HEK293 (cell line): ENCODE measurements at regions not wholly inside any gene's neighbourhood (a gene's known extent, or its start where the extent isn't known, plus 50 kb on each side); places are given as distances from the start of the nearest gene placed in this dataset.

ENCODE experiments used
- CTCF ChIA-PET: fragments of 350-600 bp; formaldehyde crosslinking; extraction: SDS; loops from one replicate; lab custom pipeline; 2021; ENCODE audit warnings: antibody characterized with exemption; lab: Yijun Ruan, JAX
- POLR2A ChIA-PET: fragments of 300-600 bp; formaldehyde crosslinking; extraction: SDS; loops from one replicate; lab custom pipeline; 2020; ENCODE audit warnings: antibody characterized with exemption, inconsistent platforms; lab: Yijun Ruan, JAX
- H3K27ac ChIP-seq: fragments of 200-500 bp; sonication (Bioruptor generic); 2 replicates; pipeline ENCODE4 v1.5.1; 2014; ENCODE audit warnings: low read depth, low read length, control low read depth, inconsistent platforms; ENCODE audit errors: extremely low read depth
- H3K36me3 ChIP-seq, 2 experiments: fragments of 200-500 bp in 1 of 2; sonication (Bioruptor generic) in 1 of 2; 1 replicate in 1 of 2; 2 replicates in 1 of 2; pipeline ENCODE4 v1.5.1; 2014 to 2017; ENCODE audit warnings: inconsistent platforms in 2 of 2, low read length in 2 of 2; ENCODE audit not compliant: control insufficient read depth in 2 of 2, insufficient read depth in 1 of 2
- H3K4me1 ChIP-seq: fragments of 200-500 bp; sonication (Bioruptor generic); 2 replicates; pipeline ENCODE4 v1.5.1; 2014; ENCODE audit warnings: mild to moderate bottlenecking, low read length, inconsistent platforms; ENCODE audit not compliant: control insufficient read depth, insufficient read depth
- H3K4me3 ChIP-seq: 2 replicates; pipeline ENCODE4 v1.5.1; 2011; ENCODE audit warnings: low read depth, mild to moderate bottlenecking, control low read depth, low read length, moderate library complexity
- H3K9me3 ChIP-seq: fragments of 200-500 bp; sonication (Bioruptor generic); 2 replicates; pipeline ENCODE4 v1.5.1; 2014; ENCODE audit warnings: low read depth, low read length, inconsistent platforms; ENCODE audit not compliant: control insufficient read depth, insufficient read depth
- FEZF1 ChIP-seq: fragments of 450-650 bp; formaldehyde crosslinking; IDR thresholded peaks from 2 replicates; pipeline ENCODE4 v1.5.1; 2016; ENCODE audit warnings: missing biosample characterization, missing genetic modification characterization
- GFI1B ChIP-seq: fragments of 450-650 bp; formaldehyde crosslinking; IDR thresholded peaks from 2 replicates; pipeline ENCODE4 v1.5.1; 2016; ENCODE audit warnings: missing biosample characterization, missing genetic modification characterization
- GLIS1 ChIP-seq: fragments of 450-650 bp; formaldehyde crosslinking; IDR thresholded peaks from 2 replicates; pipeline ENCODE4 v1.5.1; 2016; ENCODE audit warnings: missing biosample characterization, missing genetic modification characterization
- KLF10 ChIP-seq: fragments of 450-650 bp; IDR thresholded peaks from 2 replicates; pipeline ENCODE4 v1.5.1; 2018; ENCODE audit warnings: missing biosample characterization, mild to moderate bottlenecking, missing genetic modification characterization
- MYNN ChIP-seq: fragments of 450-650 bp; formaldehyde crosslinking; IDR thresholded peaks from 2 replicates; pipeline ENCODE4 v1.5.1; 2016; ENCODE audit warnings: missing biosample characterization, missing genetic modification characterization, borderline replicate concordance
- REPIN1 ChIP-seq: fragments of 450-650 bp; formaldehyde crosslinking; IDR thresholded peaks from 2 replicates; pipeline ENCODE4 v1.5.1; 2017; ENCODE audit warnings: missing biosample characterization, missing genetic modification characterization, low read depth
- TCF7L2 ChIP-seq: IDR thresholded peaks from 2 replicates; pipeline ENCODE4 v1.6.1; 2011; ENCODE audit warnings: low read depth, mild to moderate bottlenecking, inconsistent platforms, low read length, moderate library complexity, borderline replicate concordance
- ZFHX2 ChIP-seq: fragments of 450-650 bp; formaldehyde crosslinking; conservative IDR thresholded peaks from 2 replicates; pipeline ENCODE4 v1.5.1; 2016; ENCODE audit warnings: missing biosample characterization, missing genetic modification characterization
- ZFP41 ChIP-seq: fragments of 450-650 bp; formaldehyde crosslinking; IDR thresholded peaks from 2 replicates; pipeline ENCODE4 v1.5.1; 2016; ENCODE audit warnings: missing biosample characterization, missing genetic modification characterization, borderline replicate concordance
- ZNF133 ChIP-seq: fragments of 450-650 bp; formaldehyde crosslinking; IDR thresholded peaks from 2 replicates; pipeline ENCODE4 v1.5.1; 2016; ENCODE audit warnings: missing biosample characterization, missing genetic modification characterization
- ZNF274 ChIP-seq, 2 experiments: fragments of 200-500 bp in 1 of 2; fragments of 450-650 bp in 1 of 2; sonication (Bioruptor generic) in 1 of 2; formaldehyde crosslinking in 1 of 2; IDR thresholded peaks; 2 replicates each; pipeline versions ENCODE4 v1.5.1 to v1.6.1; 2014 to 2016; ENCODE audit warnings: borderline replicate concordance in 1 of 2, inconsistent platforms in 1 of 2, low read length in 1 of 2, missing biosample characterization in 1 of 2, missing genetic modification characterization in 1 of 2
- ZNF433 ChIP-seq: fragments of 450-650 bp; formaldehyde crosslinking; IDR thresholded peaks from 2 replicates; pipeline ENCODE4 v1.5.1; 2016; ENCODE audit warnings: missing biosample characterization, missing genetic modification characterization, low read depth
- ZNF544 ChIP-seq: fragments of 450-650 bp; formaldehyde crosslinking; IDR thresholded peaks from 2 replicates; pipeline ENCODE4 v1.5.0; 2017; ENCODE audit warnings: missing biosample characterization, missing genetic modification characterization
- ZNF624 ChIP-seq: fragments of 450-650 bp; formaldehyde crosslinking; IDR thresholded peaks from 2 replicates; pipeline ENCODE4 v1.5.1; 2017; ENCODE audit warnings: missing biosample characterization, missing genetic modification characterization
- ZNF701 ChIP-seq: fragments of 450-650 bp; formaldehyde crosslinking; IDR thresholded peaks from 2 replicates; pipeline ENCODE4 v1.5.1; 2016; ENCODE audit warnings: missing biosample characterization, missing genetic modification characterization
- ZSCAN16 ChIP-seq: fragments of 450-650 bp; formaldehyde crosslinking; IDR thresholded peaks from 2 replicates; pipeline ENCODE4 v1.5.1; 2016; ENCODE audit warnings: missing biosample characterization, missing genetic modification characterization
- ZSCAN23 ChIP-seq: fragments of 450-650 bp; formaldehyde crosslinking; IDR thresholded peaks from 2 replicates; pipeline ENCODE4 v1.5.1; 2016; ENCODE audit warnings: missing biosample characterization, missing genetic modification characterization
- TF ChIP-seq, protein P1 (sequence below): fragments of 450-650 bp; formaldehyde crosslinking; IDR thresholded peaks from 2 replicates; pipeline ENCODE4 v1.5.1; 2016; ENCODE audit warnings: missing biosample characterization, missing genetic modification characterization
- TF ChIP-seq, protein P2 (sequence below): fragments of 450-650 bp; formaldehyde crosslinking; IDR thresholded peaks from 2 replicates; pipeline ENCODE4 v1.5.1; 2016; ENCODE audit warnings: missing biosample characterization, missing genetic modification characterization, borderline replicate concordance
- TF ChIP-seq, protein P3 (sequence below): IDR thresholded peaks from 2 replicates; pipeline ENCODE4 v1.6.1; 2011; ENCODE audit warnings: mild to moderate bottlenecking, low read depth, low read length, borderline replicate concordance
- TF ChIP-seq, protein P4 (sequence below): fragments of 450-650 bp; formaldehyde crosslinking; IDR thresholded peaks from 2 replicates; pipeline ENCODE4 v1.5.1; 2016; ENCODE audit warnings: missing biosample characterization, missing genetic modification characterization
- TF ChIP-seq, protein P5 (sequence below): fragments of 450-650 bp; formaldehyde crosslinking; IDR thresholded peaks from 2 replicates; pipeline ENCODE4 v1.5.1; 2016; ENCODE audit warnings: missing biosample characterization, missing genetic modification characterization
- TF ChIP-seq, protein P6 (sequence below): fragments of 450-650 bp; formaldehyde crosslinking; IDR thresholded peaks from 2 replicates; pipeline ENCODE4 v1.5.1; 2016; ENCODE audit warnings: missing biosample characterization, missing genetic modification characterization
- TF ChIP-seq, protein P7 (sequence below): fragments of 450-650 bp; formaldehyde crosslinking; IDR thresholded peaks from 2 replicates; pipeline ENCODE4 v1.5.1; 2017; ENCODE audit warnings: missing biosample characterization, mild to moderate bottlenecking, missing genetic modification characterization, moderate library complexity

DNA sequence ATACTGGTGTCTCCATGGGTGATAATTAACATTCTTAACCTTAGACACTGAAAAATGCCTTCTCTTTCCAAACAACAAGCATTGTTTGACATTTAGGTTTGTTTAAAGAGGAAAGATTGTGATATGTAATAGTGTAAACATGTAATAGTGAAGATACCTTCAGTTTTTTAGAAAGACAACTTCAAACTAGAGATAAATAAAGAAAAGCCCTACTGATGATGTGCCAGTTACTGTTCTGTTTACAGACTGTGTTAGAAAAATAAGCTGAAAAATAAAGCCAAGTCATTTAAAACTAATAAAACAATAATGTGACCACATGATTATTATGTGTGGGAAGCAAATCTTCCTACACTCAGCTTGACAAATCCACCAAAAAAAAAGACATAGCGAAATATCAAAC lies 2035.3 kb upstream of the TENM3 start:
- POLR2A ChIA-PET = no interaction called here

DNA sequence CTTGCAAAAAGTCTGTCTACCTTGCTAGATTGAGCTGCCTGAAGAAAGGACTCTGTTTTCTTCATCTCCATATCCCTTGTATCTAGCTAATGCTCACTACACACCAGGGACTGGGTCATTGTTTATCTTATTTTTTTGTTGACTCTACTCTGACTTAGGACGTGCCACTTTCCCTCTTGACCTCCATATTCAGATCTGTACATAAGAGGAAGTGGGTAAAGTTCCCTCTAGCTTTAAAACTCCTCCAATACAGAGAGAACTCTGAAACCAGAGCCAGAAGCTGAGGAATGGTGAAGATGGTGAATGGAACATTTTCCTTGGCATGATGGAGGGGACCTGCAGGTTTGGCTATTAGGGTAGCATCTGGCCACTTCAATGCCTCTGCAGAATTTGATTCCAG lies 2026.1 kb upstream of the TENM3 start:
- Histone ChIP-seq H3K36me3 (no peaks in the 10 kb centered on the region), H3K4me1 (no peaks in the 10 kb centered on the region), H3K27ac (no peak overlapping the region), H3K4me3 (no peak overlapping the region), H3K9me3 (no peaks in the 10 kb centered on the region)
- ChIA-PET CTCF (interaction anchor here (0.6 kb wide), 1 partner anchor 497 kb away, joined by 3 read pairs; no protein-coding TSS in a partner anchor), POLR2A (no interaction called here)
- TF ChIP-seq, protein P1, sequence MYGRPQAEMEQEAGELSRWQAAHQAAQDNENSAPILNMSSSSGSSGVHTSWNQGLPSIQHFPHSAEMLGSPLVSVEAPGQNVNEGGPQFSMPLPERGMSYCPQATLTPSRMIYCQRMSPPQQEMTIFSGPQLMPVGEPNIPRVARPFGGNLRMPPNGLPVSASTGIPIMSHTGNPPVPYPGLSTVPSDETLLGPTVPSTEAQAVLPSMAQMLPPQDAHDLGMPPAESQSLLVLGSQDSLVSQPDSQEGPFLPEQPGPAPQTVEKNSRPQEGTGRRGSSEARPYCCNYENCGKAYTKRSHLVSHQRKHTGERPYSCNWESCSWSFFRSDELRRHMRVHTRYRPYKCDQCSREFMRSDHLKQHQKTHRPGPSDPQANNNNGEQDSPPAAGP (tag by site-specific recombination) = no peak
- TF ChIP-seq, protein P2, sequence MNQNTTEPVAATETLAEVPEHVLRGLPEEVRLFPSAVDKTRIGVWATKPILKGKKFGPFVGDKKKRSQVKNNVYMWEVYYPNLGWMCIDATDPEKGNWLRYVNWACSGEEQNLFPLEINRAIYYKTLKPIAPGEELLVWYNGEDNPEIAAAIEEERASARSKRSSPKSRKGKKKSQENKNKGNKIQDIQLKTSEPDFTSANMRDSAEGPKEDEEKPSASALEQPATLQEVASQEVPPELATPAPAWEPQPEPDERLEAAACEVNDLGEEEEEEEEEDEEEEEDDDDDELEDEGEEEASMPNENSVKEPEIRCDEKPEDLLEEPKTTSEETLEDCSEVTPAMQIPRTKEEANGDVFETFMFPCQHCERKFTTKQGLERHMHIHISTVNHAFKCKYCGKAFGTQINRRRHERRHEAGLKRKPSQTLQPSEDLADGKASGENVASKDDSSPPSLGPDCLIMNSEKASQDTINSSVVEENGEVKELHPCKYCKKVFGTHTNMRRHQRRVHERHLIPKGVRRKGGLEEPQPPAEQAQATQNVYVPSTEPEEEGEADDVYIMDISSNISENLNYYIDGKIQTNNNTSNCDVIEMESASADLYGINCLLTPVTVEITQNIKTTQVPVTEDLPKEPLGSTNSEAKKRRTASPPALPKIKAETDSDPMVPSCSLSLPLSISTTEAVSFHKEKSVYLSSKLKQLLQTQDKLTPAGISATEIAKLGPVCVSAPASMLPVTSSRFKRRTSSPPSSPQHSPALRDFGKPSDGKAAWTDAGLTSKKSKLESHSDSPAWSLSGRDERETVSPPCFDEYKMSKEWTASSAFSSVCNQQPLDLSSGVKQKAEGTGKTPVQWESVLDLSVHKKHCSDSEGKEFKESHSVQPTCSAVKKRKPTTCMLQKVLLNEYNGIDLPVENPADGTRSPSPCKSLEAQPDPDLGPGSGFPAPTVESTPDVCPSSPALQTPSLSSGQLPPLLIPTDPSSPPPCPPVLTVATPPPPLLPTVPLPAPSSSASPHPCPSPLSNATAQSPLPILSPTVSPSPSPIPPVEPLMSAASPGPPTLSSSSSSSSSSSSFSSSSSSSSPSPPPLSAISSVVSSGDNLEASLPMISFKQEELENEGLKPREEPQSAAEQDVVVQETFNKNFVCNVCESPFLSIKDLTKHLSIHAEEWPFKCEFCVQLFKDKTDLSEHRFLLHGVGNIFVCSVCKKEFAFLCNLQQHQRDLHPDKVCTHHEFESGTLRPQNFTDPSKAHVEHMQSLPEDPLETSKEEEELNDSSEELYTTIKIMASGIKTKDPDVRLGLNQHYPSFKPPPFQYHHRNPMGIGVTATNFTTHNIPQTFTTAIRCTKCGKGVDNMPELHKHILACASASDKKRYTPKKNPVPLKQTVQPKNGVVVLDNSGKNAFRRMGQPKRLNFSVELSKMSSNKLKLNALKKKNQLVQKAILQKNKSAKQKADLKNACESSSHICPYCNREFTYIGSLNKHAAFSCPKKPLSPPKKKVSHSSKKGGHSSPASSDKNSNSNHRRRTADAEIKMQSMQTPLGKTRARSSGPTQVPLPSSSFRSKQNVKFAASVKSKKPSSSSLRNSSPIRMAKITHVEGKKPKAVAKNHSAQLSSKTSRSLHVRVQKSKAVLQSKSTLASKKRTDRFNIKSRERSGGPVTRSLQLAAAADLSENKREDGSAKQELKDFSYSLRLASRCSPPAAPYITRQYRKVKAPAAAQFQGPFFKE (tag by site-specific recombination) = no peak
- TF ChIP-seq, protein P3, sequence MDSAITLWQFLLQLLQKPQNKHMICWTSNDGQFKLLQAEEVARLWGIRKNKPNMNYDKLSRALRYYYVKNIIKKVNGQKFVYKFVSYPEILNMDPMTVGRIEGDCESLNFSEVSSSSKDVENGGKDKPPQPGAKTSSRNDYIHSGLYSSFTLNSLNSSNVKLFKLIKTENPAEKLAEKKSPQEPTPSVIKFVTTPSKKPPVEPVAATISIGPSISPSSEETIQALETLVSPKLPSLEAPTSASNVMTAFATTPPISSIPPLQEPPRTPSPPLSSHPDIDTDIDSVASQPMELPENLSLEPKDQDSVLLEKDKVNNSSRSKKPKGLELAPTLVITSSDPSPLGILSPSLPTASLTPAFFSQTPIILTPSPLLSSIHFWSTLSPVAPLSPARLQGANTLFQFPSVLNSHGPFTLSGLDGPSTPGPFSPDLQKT = no peak
- TF ChIP-seq ZNF544 (tag by site-specific recombination) (no peak), GFI1B (tag by site-specific recombination) (no peak), ZSCAN16 (no peak), TCF7L2 (no peak), GLIS1 (no peak), ZSCAN23 (tag by site-specific recombination) (no peak), REPIN1 (tag by site-specific recombination) (no peak), ZNF701 (tag by site-specific recombination) (no peak), ZFHX2 (tag by site-specific recombination) (no peak), ZFP41 (tag by site-specific recombination) (no peak), ZNF133 (tag by site-specific recombination) (no peak), FEZF1 (tag by site-specific recombination) (no peak)
- TF ChIP-seq, protein P4, sequence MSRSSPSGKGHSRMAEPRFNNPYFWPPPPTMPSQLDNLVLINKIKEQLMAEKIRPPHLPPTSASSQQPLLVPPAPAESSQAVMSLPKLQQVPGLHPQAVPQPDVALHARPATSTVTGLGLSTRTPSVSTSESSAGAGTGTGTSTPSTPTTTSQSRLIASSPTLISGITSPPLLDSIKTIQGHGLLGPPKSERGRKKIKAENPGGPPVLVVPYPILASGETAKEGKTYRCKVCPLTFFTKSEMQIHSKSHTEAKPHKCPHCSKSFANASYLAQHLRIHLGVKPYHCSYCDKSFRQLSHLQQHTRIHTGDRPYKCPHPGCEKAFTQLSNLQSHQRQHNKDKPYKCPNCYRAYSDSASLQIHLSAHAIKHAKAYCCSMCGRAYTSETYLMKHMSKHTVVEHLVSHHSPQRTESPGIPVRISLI = no peak
- TF ChIP-seq, protein P5, sequence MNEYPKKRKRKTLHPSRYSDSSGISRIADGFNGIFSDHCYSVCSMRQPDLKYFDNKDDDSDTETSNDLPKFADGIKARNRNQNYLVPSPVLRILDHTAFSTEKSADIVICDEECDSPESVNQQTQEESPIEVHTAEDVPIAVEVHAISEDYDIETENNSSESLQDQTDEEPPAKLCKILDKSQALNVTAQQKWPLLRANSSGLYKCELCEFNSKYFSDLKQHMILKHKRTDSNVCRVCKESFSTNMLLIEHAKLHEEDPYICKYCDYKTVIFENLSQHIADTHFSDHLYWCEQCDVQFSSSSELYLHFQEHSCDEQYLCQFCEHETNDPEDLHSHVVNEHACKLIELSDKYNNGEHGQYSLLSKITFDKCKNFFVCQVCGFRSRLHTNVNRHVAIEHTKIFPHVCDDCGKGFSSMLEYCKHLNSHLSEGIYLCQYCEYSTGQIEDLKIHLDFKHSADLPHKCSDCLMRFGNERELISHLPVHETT (tag by site-specific recombination) = no peak
- TF ChIP-seq, protein P6, sequence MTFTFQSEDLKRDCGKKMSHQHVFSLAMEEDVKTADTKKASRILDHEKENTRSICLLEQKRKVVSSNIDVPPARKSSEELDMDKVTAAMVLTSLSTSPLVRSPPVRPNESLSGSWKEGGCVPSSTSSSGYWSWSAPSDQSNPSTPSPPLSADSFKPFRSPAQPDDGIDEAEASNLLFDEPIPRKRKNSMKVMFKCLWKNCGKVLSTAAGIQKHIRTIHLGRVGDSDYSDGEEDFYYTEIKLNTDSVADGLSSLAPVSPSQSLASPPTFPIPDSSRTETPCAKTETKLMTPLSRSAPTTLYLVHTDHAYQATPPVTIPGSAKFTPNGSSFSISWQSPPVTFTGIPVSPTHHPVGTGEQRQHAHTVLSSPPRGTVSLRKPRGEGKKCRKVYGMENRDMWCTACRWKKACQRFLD = no peak
- TF ChIP-seq, protein P7, sequence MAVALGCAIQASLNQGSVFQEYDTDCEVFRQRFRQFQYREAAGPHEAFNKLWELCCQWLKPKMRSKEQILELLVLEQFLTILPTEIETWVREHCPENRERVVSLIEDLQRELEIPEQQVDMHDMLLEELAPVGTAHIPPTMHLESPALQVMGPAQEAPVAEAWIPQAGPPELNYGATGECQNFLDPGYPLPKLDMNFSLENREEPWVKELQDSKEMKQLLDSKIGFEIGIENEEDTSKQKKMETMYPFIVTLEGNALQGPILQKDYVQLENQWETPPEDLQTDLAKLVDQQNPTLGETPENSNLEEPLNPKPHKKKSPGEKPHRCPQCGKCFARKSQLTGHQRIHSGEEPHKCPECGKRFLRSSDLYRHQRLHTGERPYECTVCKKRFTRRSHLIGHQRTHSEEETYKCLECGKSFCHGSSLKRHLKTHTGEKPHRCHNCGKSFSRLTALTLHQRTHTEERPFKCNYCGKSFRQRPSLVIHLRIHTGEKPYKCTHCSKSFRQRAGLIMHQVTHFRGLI (tag by site-specific recombination) = no peak

More for the DNA sequence above, 2035.3 kb upstream of the TENM3 start:
- H3K36me3 ChIP-seq = no peaks in the 10 kb centered on the region
- TF ChIP-seq ZNF624 (tag by site-specific recombination) (no peak), ZNF433 (no peak), ZNF274 (IDR thresholded peaks at IDR 0.05; ENCODE audit: low read length) (no peak), ZNF274 (tag by site-specific recombination; IDR thresholded peaks at IDR 0.05; ENCODE audit: borderline replicate concordance) (no peak), KLF10 (tag by site-specific recombination) (no peak), MYNN (tag by site-specific recombination) (no peak)
- TF ChIP-seq, all 188 proteins: peak for 0
- Histone ChIP-seq H3K4me3 (no peak overlapping the region), H3K27ac (no peak overlapping the region), H3K4me1 (0 out of 2 replicates have a peak, but pooled peaks cover 3% of the 10 kb centered on the region), H3K9me3 (no peaks in the 10 kb centered on the region)
- CTCF ChIA-PET = no interaction called here
